ENCODE measurements at regions not wholly inside any gene's neighbourhood (a gene's known extent, or its start where the extent isn't known, plus 50 kb on each side); places are given as distances from the start of the nearest gene placed in this dataset.
A peak's percentile ranks its signal among the peaks of the same experiment; 100 is the strongest.
"Not testable (repeated sequence)": the region's sequence is repeated elsewhere in the genome, so short reads cannot be mapped to it uniquely, and the experiment has no call there.

DNA sequence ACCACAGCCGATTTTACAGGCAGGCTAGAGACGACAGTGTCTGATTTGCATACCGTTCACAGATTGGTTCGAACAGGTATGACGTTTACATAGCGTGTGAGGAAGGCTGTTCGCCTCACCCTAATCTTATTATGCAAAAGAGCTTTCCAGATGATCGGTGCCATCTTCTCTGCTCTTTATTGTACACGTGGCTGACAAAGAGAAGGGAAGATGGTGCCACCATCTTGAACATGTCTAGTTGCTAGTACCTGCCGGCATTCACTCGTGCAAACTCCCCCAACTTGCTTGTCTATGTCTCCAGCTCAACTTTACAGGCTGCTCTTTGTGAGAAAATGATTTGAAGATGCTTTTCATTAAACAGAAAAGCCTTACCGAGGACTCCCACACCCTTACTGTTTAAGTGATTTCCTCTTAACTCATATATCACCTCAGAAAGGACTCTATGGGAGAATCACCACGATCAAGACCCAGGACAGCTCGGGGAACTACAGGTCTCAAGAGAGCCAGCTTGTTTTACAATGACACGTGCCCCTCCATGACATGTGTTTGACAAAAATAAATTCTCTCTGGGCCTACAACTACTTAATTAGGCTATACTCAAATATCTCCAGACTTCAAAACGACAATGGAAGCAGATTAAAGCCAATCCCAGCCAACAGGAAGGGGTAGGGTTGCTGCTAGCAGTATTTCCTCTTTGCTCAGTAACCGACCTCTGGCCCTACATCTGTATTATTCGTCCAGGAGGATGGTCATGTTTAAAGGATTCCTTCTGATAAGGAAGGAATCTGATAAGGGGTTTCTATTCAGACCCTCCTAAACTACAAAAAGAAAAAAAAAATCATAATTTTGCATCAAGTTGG, 480.6 kb downstream of the TMEM114 start:
- no peak for DNase-seq

DNA sequence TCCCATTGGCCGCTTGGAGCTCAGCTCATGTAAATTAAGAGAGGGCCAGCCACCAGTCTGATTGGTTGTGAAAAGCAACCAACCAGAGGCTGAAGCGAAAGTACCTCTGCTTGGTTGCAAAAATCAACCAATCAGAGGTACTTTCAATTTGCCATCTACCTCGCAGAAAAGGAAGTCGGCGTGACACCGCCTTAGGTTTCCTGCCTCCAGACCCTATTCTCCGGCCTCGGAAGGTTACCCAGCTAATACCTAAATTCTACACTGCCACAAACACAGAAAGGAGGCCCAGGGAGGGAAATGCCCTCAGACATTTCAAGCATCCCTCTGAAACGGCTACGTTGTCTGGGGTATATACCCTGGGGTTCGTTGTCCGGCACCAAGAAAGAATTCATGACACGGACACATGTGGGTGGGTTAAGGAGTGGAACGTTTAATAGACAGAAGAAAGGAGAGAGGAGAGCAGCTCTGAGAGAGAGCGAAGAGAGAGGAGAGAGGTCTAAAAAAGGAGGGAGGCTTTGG, 481.3 kb downstream of the TMEM114 start:
- DNase-seq, result no peak

DNA sequence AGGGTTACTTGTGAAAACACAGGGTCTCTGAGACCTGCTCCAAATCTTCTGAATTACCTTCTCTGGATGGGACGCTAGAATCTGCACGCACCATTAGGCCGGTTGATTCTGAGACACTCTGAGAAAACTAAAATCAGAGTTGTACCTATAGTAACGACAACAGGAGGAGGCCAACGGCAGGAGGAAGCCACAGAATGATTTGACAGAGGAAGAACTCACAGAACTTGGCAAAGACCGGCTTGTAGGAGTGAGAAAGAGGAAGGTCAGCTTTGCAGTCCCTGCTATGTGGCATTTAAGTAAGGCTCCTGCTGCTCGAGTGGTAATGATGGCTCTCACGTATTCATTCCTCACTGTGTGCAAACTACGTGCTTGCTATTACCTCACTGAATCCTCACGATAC, 483.0 kb downstream of the TMEM114 start:
- DNase-seq, result no peak

DNA sequence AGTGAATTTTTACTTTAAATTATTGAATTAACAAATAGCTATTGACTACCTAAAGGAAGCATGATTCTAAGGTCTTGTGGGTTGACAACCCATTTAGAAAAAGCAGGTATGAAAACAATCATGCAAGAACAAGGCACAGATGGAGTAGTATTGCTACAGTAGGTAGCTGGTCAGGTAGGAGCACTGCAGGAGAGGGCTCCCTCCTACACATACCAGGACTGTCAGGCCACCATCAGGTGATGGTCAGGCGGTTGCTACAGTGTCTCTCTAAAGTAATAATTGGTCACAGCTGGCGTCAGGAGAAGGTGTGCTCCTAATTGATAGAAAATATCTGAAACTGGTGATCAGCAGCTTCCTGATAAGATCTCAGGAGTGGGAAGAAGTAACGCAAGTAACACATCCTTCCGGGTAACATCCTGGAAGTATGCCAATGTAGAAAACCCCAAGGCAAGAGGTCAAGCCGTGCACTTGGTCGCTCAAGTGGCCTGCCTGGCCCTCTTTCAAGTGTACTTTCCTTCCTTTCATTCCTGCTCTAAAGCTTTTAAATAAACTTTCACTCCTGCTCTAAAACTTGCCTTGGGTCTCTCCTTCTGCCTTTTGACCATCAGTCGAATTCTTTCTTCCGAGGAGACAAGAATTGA, 486.5 kb downstream of the TMEM114 start:
- DNase-seq, result no peak

DNA sequence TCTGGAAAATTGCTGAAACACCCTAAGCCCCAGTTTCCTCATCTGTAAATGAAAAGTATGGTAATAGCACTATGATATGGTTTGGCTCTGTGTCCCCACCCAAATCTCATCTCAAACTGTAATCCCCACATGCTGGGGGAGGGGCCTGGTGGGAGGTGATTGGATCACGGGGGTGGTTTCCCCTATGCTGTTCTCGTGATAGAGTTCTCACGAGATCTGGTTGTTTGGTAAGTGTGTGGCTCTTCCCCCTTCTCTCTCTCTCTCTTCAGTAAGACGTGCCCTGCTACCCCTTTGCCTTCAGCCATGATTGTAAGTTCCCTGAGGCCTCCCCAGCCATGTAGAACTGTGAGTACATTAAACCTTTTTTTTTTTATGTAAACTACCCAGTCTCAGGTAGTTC, 490.7 kb downstream of the TMEM114 start:
- no peak for DNase-seq

DNA sequence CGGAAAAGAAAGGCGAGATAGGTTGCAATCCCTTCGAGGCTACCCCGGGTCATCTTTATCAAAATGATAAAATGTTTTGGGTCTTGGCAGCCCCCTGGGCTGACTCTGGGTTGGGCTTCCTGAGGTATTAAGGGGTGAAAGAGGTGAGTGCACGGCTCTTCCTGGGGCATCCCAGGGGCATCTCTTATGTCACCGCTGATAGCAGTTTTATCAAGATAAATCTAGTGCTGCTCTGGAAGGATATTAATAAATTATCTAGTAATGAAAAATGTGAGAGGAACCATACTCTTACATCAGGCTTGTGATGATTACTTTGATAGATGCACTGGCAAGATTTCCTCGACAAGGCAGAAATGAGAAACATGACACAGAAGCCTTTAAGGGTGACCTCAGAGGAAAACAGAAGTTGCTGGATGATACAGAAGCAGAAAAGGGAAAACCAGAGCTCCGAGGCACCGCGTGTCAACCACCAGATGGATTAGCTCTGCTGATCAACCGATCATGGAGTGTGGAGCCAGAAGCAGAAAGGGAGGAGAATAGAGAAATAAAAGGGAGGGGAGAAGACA, 491.3 kb downstream of the TMEM114 start:
- DNase-seq, result no peak

DNA sequence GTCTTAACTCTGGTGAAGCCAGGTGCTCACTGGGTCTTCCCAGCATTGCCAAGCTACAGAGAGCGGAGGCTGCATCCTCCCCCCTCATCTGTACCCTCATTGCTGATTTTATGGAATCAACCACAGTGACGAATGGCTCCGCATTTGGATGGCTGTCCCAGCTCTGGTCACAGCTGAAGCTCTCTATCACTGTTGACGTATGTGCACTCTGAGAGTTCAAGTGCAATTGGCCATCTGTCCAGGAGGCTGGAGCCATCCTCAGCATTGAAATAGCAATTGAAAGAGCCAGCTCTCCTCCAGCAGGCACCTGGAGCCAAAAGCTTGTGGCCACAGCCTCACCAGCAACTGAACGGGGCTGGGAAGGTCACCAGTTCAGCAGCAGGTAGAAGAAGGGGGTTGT, 494.1 kb downstream of the TMEM114 start:
- DNase-seq, result no peak

DNA sequence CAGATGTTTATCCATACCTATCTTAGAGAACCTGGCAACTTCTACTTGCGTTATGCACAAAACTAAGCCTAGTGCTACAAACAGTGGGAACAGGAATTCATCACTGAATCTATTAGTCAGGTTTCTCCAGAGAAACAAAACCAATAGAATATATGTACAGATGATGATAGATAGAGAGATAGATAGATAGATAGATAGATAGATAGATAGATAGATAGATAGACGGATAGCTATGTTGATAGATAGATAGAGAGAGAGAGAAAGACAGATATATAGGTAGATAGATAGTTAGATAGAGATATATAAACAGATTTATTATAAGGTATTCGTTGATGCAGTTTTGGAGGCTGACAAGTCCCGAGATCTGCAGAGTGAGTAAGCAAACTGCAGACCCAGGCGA, 495.6 kb downstream of the TMEM114 start:
- DNase-seq, result no peak

DNA sequence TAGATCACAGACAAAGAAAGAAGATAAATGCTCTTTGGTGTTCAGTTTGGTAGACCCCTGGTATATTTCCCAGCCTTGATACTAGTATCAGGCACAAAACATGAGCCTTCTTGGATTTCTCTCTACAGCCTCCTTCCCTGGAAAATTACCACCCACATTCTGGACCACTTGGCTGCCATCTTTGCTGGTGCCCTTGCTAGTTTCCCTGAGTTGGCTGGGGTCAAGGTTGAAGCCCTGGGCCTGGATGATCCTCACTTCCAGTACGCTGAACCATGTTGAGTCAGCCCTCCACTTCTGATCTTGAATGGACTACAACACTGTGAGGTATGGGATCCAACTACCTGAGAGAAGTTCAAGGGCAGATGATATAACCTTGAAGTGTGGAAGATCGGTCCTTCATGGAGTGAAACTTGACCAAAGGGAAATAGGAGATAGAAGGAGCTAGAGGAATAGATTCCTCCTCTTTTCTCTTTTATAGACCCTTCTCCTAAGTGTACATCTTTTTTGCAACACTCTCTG, 501.4 kb downstream of the TMEM114 start:
- DNase-seq, result no peak

DNA sequence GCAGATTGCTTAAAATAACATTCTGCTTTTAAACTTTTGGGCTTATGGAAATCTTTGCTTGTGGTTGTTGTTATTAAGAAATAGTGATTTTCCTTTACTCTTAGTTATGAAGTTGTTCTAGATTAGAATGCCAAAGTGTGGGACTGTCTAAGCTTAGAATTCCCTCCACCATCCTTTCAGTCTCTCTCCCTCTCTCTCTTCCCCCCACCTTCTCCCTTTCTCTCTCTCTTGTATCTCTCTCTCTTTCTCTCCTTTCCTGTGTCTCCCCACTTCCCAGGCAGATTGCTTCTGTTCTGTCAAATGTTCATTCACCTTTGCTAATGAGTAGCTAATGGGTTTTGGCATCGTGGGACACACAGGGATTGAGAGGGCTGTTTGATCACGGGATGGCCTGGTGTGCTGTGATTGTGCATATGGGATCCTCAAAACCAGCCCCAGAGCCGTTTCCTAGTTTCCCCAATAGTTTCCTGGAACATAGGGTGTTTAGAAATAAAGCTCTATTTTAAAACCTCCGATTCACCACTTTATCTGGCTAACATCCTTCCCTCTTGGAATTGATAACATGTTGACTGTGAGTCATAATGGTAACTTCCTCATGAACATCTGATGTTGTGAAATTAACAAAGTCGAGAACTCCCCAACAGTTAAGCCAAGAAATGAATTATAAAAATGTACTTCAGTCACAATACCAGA, 502.6 kb downstream of the TMEM114 start:
- DNase-seq, result peak; percentile 38

DNA sequence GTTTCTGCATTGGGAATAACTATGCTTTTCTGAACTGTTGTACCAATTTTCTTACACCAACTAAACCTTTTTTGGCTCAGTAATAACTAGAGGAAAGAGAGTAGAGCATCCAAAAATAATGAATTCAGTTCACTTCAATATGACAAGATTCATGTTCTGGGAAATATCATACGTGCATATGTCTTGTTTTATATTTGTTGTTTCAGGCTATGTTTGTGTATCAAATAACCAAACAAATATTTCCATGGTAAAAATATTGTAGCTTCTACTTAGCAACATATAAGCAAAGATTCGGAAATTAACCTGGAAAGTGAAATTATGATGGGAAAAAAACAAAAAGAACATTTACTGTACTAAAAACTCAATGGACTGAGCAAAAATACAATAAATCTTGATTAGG, 503.2 kb downstream of the TMEM114 start:
- no peak for DNase-seq

DNA sequence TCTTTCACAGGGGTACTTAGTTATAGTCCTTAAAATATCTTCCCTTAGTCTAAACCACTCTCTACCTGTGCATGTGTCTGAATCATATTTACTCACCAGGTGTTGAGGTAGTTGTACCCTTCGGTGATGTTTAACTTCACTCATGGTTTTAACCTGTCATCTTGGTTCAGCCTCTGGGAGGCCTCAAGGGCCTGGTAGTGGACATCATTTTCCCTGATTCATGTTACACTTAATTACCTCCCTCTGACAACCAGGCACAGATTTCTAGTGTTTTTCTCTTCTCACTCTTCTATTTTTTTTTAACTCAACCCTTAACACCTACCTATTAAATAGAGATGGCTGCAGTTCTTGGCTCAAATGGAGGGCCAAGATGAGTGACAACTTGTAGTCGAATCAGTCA, 505.4 kb downstream of the TMEM114 start:
- no peak for DNase-seq

DNA sequence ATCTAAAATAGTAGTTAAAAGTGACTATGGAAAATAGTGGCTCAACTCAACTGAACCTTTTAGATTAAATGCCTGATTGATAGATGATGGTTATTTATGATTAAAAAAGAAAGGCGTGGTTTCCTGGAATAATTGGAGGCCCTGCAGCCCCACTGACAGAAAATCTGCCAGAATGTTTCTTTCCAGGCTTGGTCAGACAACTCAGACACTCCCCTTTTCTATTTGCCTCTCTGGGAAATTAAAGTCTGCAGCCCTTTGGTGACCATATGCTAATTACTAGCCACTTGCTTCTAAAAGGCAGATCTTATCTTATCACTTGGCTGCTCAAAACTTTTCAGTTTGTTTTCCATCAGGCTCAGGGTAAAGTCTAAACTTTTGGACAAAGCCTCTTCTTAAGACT, 506.0 kb downstream of the TMEM114 start:
- no peak for DNase-seq

DNA sequence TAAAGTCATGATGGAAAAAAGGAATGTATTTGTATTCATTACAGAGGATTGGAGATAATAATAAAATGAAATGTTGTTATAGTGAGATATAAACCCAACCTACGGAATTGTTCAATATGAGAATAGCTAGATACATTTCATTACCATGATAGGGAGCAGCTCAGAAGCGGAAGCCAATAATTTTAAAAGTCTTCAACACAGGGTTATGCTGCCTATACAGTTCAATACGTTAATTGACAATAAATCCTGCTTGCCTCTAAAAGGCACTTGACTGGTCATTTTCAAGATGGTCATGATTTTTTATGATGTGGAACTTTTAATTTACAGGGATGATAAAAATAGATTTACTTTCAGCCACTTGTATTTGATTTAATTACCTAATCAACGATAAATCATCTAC, 506.8 kb downstream of the TMEM114 start:
- no peak for DNase-seq

DNA sequence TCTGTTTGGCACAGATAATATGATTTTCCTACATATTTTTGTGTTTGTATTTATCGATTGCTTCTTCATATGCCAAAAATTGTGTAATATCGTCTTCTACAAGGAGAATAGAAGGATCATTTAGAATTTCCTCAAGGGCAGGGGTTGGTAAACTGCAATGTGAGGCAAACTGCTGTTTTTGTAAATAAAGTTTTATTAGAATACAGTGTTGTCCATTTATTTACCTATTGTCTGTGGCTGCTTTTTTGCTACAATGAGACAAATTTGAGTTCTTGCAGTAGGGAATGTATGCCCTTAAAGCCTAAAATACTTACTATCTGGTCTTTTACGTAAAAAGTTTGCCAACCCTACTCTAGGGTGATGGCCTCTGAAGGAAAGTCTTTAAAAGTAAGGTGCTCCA, 509.5 kb downstream of the TMEM114 start:
- DNase-seq, result no peak

DNA sequence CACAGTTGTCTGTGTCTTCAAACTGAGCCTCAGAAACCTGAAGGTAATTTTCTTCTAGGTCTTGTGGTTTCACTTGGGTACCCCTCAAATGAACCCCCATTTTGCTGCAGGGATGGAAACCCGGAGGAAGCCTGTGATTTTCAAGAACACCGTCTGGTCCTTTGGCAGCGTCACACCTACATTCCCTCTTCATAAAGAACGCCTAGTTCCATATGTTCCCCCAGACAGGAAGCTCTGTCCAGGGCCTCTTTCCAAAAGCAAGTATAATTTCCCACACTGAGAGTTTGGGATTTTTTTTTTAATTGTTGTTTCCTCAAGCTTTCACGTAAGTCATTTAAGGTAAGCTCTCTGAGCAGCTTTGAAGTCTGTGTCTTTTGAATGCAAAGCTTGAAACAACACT, 515.0 kb downstream of the TMEM114 start:
- DNase-seq, result no peak

DNA sequence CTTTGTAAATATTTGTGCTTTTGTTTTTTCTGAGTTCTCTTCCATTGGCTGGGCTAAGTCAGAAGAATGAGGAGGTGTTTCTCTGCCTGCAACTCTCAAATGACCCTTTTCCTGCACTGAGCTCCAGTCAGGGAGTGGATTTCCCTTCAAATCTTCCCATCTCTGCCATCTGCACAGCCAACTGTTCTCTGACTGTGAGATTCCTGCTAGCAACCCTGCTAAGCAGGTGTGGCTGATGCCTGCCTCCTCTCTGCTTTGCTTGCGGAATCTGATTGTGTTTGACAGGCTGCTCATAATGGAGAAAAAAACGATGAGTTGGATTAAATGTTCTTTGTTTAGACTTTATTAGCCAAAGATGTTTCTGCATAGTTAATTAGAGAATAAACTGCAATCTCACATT, 519.8 kb downstream of the TMEM114 start:
- DNase-seq, result no peak

DNA sequence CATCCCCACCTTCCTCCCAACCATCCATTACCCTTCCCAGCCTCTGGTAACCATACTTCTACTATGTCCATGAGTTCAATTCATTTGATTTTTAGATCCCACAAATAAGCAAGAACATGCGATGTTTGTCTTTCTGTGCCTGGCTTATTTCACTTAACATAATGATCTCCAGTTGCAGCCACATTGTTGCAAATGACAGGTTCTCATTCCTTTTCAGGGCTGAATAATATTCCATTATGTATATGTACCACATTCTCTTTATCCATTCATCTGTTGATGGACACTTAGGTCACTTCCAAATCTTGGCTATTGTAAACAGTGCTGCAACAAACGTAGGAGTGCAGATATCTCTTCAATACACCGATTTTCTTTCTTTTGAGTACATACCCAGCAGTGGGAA, 522.1 kb downstream of the TMEM114 start:
- DNase-seq, result not testable (repeated sequence)

DNA sequence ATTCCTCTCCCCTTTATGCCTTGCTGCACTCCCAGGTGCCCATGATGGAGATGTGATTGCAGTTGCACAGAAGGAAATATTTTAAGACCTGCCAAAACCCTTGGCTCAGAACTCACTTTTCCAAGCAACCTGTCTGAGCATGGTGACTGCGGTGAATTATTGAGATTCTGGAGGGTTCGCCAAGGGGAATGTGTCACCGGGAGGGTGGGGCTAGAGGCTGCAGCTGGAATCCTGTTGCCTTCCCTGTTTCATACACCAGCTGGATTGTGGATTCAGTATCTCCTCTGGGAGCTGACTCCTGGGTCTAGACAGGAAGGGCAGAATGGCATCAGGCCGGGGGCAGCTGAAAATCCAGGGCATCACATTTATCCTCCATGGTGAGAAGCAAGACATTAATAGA, 527.2 kb downstream of the TMEM114 start:
- DNase-seq, result no peak

DNA sequence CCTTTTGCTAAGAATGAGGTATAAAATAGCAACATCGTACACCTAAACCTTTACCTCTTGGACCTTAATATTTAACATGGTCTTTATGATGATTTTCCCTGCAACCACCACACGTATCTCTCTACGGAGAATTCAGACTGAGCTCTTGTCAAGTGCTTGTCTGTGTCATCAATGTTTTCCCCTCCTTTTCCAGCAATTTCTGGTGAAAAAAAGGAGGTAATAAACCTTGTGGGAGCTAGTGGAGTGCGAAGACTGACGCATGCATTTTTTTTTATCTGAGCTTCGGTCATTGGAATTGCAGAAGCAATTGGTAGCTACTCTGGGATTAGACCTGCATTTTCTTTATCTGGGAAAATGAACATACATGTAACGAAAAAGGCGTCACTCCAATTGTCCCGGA, 527.6 kb downstream of the TMEM114 start:
- no peak for DNase-seq

DNA sequence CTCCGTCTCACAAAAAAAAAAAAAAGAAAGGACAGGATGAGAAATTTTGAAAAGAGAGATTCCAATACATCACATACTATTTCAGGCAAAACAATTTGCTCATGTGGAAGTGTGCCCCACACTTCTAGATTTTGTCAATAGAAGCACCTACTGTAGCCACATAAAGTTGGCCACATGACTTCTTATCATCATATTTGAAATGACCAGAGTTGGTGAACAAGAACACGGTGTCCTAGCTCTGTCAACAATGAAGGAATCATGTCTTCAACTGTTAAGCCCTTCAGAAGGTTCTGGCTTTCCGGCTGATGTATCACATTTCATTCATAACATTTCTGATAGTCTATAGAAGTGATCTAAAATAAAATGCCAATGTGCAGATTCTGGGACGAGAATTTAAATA, 534.5 kb downstream of the TMEM114 start:
- DNase-seq, result no peak

DNA sequence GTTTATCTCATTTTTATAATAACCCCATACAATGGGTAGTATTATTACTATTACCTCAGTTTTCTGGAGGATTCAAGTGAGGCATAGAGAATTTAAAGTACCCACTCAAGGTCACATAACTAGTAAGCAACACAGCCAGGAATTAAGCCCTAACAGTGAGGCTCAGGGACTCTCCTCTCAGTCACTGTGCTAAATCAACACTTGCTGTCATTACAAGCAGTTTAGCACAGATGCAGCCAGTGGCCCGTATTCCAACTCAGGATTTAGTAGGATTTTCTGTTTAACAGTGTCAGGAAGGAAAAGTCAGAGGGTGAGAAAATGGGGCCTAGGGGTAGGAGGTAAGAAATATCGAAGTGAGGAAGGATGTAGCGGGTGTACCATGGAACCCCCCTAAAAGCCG, 536.9 kb downstream of the TMEM114 start:
- no peak for DNase-seq

DNA sequence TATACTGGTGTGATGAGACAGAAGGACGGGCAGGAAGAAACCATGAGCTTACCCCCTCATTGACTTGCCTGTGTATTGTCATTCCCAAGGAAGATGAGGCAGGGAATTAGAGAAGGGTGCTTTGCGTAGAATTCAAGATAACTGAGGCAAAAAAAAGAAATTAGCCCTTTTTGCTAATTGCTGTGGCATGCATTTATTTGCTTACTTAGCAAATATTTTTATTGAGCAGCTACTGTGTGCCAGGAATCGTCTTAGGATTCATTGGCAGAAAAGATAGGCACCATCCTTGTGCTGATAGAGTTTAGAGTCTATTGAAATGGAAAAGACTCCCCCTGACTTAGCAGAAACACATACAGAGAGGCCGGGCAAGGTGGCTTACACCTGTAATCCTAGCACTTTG, 541.9 kb downstream of the TMEM114 start:
- DNase-seq, result no peak

Data from OCI-M1 (cell line).